Superior temporal gyrus (tissue), 1 donor: ENCODE measurements at regions not wholly inside any gene's neighbourhood (a gene's known extent, or its start where the extent isn't known, plus 50 kb on each side); places are given as distances from the start of the nearest gene placed in this dataset.
"Not testable (repeated sequence)": the region's sequence is repeated elsewhere in the genome, so short reads cannot be mapped to it uniquely, and the experiment has no call there.

Experiments used
- DNase-seq: peaks from one replicate; pipeline ENCODE4 v3.0.0-alpha.2; 2016; ENCODE audit errors: extremely low spot score

- DNase-seq = not testable (repeated sequence)
Observed at GRCh38 chr19:28540385-28540784, 672.6 kb downstream of the UQCRFS1 start.

DNA sequence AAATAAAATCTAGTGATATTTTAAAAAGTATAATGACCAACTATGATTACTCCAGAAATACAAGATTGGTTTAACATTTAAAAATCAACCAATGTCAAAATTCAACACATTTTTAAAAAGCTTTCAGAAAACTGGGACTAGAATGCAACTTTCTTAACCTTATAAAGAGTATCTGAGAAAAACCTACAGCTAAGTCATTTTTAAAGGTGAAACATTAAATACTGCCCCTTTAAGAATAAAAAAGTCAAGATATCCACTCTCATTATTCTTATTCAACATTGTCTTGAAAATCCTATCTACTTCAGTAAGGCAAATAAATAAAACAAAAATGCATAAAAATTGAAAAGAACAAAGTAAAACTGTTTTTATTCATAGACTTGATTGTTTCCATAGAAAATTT is 673.2 kb downstream of the UQCRFS1 start:
- DNase-seq = no peak

DNA sequence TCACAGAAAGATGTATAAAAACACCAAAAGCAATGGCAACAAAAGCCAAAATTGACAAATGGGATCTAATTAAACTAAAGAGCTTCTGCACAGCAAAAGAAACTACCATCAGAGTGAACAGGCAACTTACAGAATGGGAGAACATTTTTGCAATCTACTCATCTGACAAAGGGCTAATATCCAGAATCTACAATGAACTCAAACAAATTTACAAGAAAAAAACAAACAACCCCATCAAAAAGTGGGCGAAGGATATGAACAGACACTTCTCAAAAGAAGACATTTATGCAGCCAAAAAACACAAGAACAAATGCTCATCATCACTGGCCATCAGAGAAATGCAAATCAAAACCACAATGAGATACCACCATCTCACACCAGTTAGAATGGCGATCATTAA is 674.4 kb downstream of the UQCRFS1 start:
- not testable (repeated sequence) for DNase-seq

- DNase-seq = no peak
Observed at GRCh38 chr19:28537896-28538295, 675.1 kb downstream of the UQCRFS1 start.

- no peak for DNase-seq
Observed at GRCh38 chr19:28537079-28537478, 675.9 kb downstream of the UQCRFS1 start.

GRCh38 chr19:28535352-28535775 is 677.6 kb downstream of the UQCRFS1 start:
- no peak for DNase-seq

- no peak for DNase-seq
Observed at GRCh38 chr19:28534766-28535351, 678.1 kb downstream of the UQCRFS1 start.

- no peak for DNase-seq
Observed at GRCh38 chr19:28532765-28533341, 680.1 kb downstream of the UQCRFS1 start.

DNA sequence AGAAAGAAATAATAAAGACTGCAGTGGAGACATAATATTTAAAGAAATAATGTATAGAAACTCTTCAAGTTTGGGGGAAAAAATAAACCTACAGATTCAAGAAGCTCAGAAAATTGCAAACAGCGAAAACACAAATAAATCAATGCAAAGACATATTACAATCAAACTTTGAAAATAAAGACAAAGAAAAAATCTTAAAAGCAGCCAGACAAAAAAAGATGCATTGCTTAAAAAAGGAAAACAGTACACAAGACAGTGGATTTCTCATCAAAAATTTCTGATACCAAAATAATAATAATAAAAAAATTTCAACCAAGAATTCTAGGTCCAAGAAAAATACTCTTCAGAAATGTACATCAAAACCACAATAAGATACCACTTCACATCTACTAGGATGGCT is 681.0 kb downstream of the UQCRFS1 start:
- no peak for DNase-seq

GRCh38 chr19:28530406-28531035 is 682.4 kb downstream of the UQCRFS1 start:
- DNase-seq = no peak

DNA sequence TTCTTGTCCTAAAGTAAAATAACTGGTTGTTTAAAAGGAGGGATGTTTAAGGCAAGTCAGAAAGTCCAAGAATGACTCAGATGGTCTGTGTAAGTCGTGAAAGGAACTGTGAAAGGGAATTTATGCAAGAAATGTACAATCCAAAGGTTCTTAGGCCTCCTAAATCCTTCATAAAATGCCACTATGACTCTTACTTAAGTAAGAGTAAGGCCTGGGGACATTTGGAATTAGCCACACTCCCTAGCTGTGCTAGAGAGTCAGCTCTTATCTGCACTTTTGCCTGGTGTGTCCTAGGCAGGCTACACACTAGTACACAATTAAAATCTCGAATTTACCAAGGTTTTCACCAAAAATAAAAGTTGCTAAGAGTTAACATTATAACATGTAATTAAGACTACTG is 686.9 kb downstream of the UQCRFS1 start:
- DNase-seq = no peak

- no peak for DNase-seq
Observed at GRCh38 chr19:28523619-28524018, 689.3 kb downstream of the UQCRFS1 start.

DNA sequence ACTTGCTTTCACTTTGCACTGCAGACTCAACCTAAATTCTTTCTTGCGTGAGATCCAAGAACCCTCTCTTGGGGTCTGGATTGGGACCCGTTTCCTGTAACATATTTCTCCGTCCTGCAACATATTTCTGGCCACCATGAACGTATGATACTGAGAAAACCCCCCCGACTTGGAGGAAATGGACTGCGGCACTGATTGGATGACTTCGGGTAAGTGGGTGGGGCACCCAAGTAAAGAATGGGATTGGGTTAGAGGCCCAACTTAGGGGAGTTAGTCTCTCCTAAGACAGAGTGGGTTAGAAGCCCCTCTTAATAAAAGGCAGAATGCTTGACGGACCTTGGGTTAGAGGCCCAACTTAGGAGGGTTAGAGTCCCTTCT is 690.4 kb downstream of the UQCRFS1 start:
- DNase-seq = no peak

DNA sequence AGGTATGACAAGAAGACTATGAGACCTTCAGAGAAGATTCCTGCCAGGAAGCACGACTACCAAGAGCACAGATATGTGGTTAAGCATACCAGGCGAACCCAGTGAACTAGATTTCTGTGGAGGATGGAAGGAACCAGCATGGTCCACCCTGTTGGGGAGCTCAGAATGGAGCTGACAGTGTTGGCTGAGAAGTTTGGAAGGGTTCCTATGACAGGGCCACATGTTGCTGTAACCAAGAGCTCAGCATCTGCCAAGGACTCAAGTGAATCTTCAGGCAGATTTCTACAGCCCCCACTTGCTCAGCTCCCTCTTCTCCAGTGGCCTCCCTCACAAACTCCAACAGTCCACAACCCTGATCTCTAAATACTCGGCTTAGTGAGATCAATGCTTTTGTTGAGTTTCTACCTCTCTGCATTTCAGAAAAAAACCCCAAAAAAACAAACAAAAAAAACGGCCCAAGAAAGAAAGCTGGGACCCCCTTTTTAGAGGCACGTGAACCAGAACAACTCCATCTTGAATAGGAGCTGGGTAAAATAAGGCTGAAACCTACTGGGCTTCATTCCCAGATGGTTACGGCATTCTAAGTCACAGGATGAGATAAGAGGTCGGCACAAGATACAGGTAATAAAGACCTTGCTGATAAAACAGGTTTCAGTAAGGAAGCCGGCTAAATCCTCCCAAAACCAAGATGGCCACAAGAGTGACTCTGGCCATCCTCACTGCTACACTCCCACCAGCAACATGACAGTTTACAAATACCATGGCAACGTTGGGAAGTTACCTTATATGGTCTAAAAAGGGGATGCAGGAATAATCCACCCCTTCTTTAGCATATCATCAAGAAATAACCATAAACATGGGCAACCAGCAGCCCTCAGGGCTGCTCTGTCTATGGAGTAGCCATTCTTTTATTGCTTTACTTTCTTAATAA is 691.1 kb downstream of the UQCRFS1 start:
- no peak for DNase-seq

DNA sequence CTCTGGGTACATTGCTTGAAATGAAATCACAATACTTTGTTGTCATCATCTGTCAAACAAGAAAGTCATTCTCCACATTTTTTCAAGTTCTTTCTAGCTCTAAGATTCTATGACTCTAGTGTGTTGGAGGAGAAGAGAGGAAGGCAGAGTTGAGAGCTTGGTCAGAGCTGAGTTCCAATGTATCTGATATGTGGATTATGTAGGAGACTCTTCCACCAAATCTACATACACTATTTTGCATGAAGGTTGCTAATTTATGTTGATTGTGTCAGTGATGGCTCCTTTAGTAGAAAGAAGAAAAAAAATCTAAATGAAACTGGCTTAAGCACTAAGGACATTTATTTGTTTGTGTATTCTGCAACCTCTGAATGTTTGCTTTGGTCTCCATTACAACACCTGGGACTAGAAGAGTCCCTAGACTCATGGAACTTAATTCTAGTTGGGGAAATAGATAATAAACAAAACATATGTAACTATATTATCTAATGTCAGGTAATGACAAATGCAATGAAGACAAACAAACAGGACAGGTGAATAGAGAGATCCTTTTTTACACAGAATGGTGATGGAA is 691.9 kb downstream of the UQCRFS1 start:
- no peak for DNase-seq

- DNase-seq = peak; percentile 17
Observed at GRCh38 chr19:28519952-28520861, 692.7 kb downstream of the UQCRFS1 start.

GRCh38 chr19:28519218-28519779 is 693.7 kb downstream of the UQCRFS1 start:
- no peak for DNase-seq

DNA sequence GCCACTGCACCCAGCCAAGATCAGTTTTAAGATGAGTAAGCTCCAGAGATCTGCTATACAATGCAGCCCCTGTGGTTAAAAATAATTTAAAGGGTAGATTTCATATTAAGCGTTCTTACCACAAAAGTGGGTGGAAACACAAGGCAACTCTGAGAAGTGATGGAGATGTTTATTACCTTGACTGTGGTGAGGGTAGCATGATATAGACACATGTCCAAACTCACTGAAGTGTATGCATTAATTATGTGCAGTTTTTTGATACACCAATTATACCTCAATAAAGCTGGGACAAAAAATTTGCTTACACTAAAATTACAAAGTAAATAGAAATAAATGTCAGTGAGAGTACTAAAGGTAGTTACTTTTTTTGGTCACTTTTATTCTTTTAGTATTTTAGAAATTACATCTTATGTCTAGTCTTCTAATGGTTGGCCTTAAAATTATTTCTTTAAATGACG is 696.5 kb downstream of the UQCRFS1 start:
- no peak for DNase-seq

DNA sequence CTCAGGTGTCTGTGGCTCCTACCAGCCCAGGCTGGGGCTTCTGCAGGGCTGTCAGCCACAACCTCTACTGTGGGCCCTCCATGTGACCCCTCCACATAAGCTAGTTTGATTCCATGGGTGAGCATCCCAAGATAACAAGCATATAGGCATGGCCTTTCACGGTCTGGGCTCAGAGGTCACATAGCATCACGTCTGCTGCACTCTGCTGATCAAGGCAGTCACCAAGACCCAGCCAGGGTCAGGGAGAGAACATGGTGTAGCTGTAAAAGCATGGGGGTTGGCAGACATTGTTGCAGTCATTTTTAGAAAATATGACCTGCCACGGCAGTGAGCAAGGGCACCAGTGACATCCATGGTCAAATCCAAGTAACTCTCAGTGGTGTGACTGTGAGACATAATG is 698.8 kb downstream of the UQCRFS1 start:
- no peak for DNase-seq

GRCh38 chr19:28511655-28512054 is 701.3 kb downstream of the UQCRFS1 start:
- DNase-seq = no peak
